ENCODE measurements at regions not wholly inside any gene's neighbourhood (a gene's known extent, or its start where the extent isn't known, plus 50 kb on each side); places are given as distances from the start of the nearest gene placed in this dataset.
"Not testable (repeated sequence)": the region's sequence is repeated elsewhere in the genome, so short reads cannot be mapped to it uniquely, and the experiment has no call there.

- TF ChIP-seq EZH2phosphoT487 (IDR thresholded peaks at IDR 0.05; ENCODE audit: borderline replicate concordance, low read length); EZH2 (IDR thresholded peaks at IDR 0.05; ENCODE audit: low read length, unreplicated experiment): not testable (repeated sequence)
Measured at GRCh38 chr1:67554204-67554603, 124.0 kb upstream of the SERBP1 start.

All from PC-3 (cell line).